Mesenchymal stem cell (in vitro differentiated cells and primary cell): ENCODE measurements at regions not wholly inside any gene's neighbourhood (a gene's known extent, or its start where the extent isn't known, plus 50 kb on each side); places are given as distances from the start of the nearest gene placed in this dataset.

Experiments
- DNase-seq: peaks from one replicate; pipeline ENCODE4 v3.0.0-alpha.2; 2013
- H2AFZ ChIP-seq: one replicate; pipeline ENCODE4 v1.6.1; 2013; ENCODE audit warnings: low read depth, mild to moderate bottlenecking, control low read depth, inconsistent platforms, low read length, moderate library complexity
- H2AK5ac ChIP-seq: 2 replicates; pipeline ENCODE4 v1.6.1; 2013; ENCODE audit warnings: low read length, moderate library complexity, mild to moderate bottlenecking, inconsistent platforms; ENCODE audit not compliant: severe bottlenecking
- H2BK120ac ChIP-seq: one replicate; pipeline ENCODE4 v1.6.1; 2013; ENCODE audit warnings: low read depth, mild to moderate bottlenecking, inconsistent platforms, low read length, moderate library complexity
- H2BK12ac ChIP-seq, 2 experiments: one replicate each; pipeline ENCODE4 v1.6.1; 2013; ENCODE audit warnings: inconsistent platforms in 2 of 2, low read length in 2 of 2, mild to moderate bottlenecking in 2 of 2, moderate library complexity in 2 of 2, control low read depth in 1 of 2
- H2BK15ac ChIP-seq: one replicate; pipeline ENCODE4 v1.6.1; 2013; ENCODE audit warnings: mild to moderate bottlenecking, low read depth, inconsistent platforms; ENCODE audit not compliant: poor library complexity, severe bottlenecking
- H2BK5ac ChIP-seq: 2 replicates; pipeline ENCODE4 v1.6.1; 2013; ENCODE audit warnings: low read depth, mild to moderate bottlenecking, low read length, control low read depth, inconsistent platforms; ENCODE audit not compliant: poor library complexity, severe bottlenecking
- H3K14ac ChIP-seq, 2 experiments: one replicate each; pipeline ENCODE4 v1.6.1; 2013; ENCODE audit warnings: inconsistent platforms in 2 of 2, low read length in 2 of 2, control low read depth in 1 of 2, mild to moderate bottlenecking in 1 of 2, moderate library complexity in 1 of 2
- H3K18ac ChIP-seq, 2 experiments: one replicate each; pipeline ENCODE4 v1.6.1; 2013; ENCODE audit warnings: inconsistent platforms in 2 of 2, low read length in 2 of 2, control low read depth in 1 of 2, low read depth in 1 of 2, mild to moderate bottlenecking in 1 of 2
- H3K23ac ChIP-seq, 2 experiments: one replicate each; pipeline ENCODE4 v1.6.1; 2013; ENCODE audit warnings: inconsistent platforms in 2 of 2, low read length in 2 of 2, mild to moderate bottlenecking in 2 of 2, moderate library complexity in 2 of 2, control low read depth in 1 of 2
- H3K27ac ChIP-seq: 2 replicates; pipeline ENCODE4 v1.5.1; 2013; ENCODE audit warnings: mild to moderate bottlenecking, moderate library complexity, low read length, control low read depth, inconsistent platforms; ENCODE audit not compliant: poor library complexity, severe bottlenecking
- H3K27me3 ChIP-seq, 2 experiments: 2 replicates each; pipeline versions ENCODE4 v1.6.1 to v1.7.0; 2013; ENCODE audit warnings: low read length in 2 of 2, mild to moderate bottlenecking in 2 of 2, moderate library complexity in 2 of 2, control low read depth in 1 of 2, inconsistent platforms in 1 of 2; ENCODE audit not compliant: control insufficient read depth in 1 of 2, insufficient read depth in 1 of 2
- H3K36me3 ChIP-seq, 2 experiments: 2 replicates each; pipeline versions ENCODE4 v1.6.1 to v1.7.0; 2013; ENCODE audit warnings: low read length in 2 of 2, control low read depth in 1 of 2, inconsistent platforms in 1 of 2, low read depth in 1 of 2, mild to moderate bottlenecking in 1 of 2; ENCODE audit not compliant: insufficient read depth in 2 of 2, control insufficient read depth in 1 of 2
- H3K4ac ChIP-seq, 2 experiments: one replicate each; pipeline ENCODE4 v1.6.1; 2013; ENCODE audit warnings: inconsistent platforms in 2 of 2, low read length in 2 of 2, mild to moderate bottlenecking in 2 of 2, moderate library complexity in 2 of 2, control low read depth in 1 of 2, low read depth in 1 of 2
- H3K4me1 ChIP-seq: 2 replicates; pipeline ENCODE4 v1.6.1; 2013; ENCODE audit warnings: low read depth, low read length, control low read depth; ENCODE audit not compliant: control insufficient read depth, insufficient read depth
- H3K4me2 ChIP-seq: 2 replicates; pipeline ENCODE4 v1.6.1; 2013; ENCODE audit warnings: low read length, mild to moderate bottlenecking, inconsistent platforms; ENCODE audit not compliant: poor library complexity, severe bottlenecking
- H3K4me3 ChIP-seq, 2 experiments: 2 replicates each; pipeline versions ENCODE4 v1.5.1 to v1.7.0; 2013; ENCODE audit warnings: low read length in 2 of 2, mild to moderate bottlenecking in 2 of 2, control low read depth in 1 of 2, low read depth in 1 of 2; ENCODE audit not compliant: insufficient read depth in 1 of 2
- H3K79me1 ChIP-seq: replicated peaks from 2 replicates; pipeline ENCODE4 v1.6.1; 2013; ENCODE audit warnings: mild to moderate bottlenecking, control low read depth, low read length, inconsistent platforms; ENCODE audit not compliant: poor library complexity, severe bottlenecking
- H3K9ac ChIP-seq: 2 replicates; pipeline ENCODE4 v1.7.0; 2013; ENCODE audit warnings: mild to moderate bottlenecking, low read length, moderate library complexity
- H3K9me3 ChIP-seq: 2 replicates; pipeline ENCODE4 v1.7.0; 2013; ENCODE audit warnings: mild to moderate bottlenecking, low read length; ENCODE audit not compliant: control insufficient read depth
- H4K8ac ChIP-seq: one replicate; pipeline ENCODE4 v1.6.1; 2013; ENCODE audit warnings: inconsistent platforms, mild to moderate bottlenecking, low read length, moderate library complexity
- H4K91ac ChIP-seq: one replicate; pipeline ENCODE4 v1.6.1; 2013; ENCODE audit warnings: mild to moderate bottlenecking, low read length, inconsistent platforms
- WGBS: methylation state at CpG from one replicate; pipeline ENCODE4 v1.1.7; 2013; ENCODE audit warnings: mixed read lengths; 5-methylcytosine and 5-hydroxymethylcytosine counted together

DNA sequence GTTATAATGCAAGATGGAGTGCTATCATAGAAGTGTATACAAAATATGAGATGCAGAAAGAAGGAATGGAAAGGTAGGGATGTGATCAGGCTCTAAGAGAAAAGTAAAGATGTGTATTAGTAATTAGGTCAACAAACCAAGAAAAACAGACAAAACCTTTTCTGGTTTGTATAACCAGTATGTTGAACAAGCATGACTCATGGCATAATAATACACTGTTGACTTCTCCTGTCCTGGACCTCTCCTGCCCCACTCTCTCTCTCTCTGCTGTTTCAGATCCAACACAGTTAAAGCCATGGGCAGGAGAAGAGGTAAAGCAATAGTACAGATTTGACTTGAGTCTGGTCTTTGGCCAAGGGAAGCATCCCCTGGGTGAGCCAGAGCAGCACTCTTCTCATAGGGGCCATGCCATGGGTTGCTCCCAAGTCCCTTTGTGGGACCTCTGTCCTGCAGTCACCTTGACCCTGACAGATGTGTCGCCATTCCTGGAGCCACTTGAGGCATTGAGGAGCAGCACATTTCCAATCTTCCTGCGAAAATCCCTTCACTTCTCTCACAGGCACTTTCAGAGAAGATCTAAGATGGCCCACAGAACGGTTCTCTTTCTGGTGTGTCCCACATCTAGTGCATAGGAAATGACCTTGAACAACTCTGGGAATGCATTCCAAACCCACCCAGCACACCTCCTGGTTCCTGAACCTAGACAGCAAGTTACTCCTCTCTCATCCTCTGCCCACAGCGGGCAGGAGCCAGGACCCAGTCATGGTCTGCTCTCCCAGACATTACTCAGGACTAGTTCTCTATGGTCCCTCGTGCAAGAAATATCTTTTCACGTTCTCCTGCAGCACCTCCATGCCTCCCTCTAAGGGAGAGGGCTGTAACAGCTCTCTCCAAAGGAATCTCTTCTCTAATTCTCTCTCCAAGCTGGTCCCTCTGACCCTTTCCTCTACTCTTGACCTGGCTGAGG is 58.2 kb upstream of the PRSS23 start:
- peak overlapping the region; percentile 73 to 78 for H3K18ac ChIP-seq
- no peaks in the 10 kb centered on the region for H3K79me1 ChIP-seq
- H3K9me3 ChIP-seq: no peaks in the 10 kb centered on the region
- peak overlapping the region; percentile 55 for H2BK15ac ChIP-seq
- no peak overlapping the region for H2AFZ ChIP-seq
- peak overlapping the region; percentile 90 to 98 for H2BK12ac ChIP-seq
- H4K91ac ChIP-seq: peak overlapping the region; percentile 89
- H3K23ac ChIP-seq: no peak overlapping the region
- peak overlapping the region; percentile 70 for H4K8ac ChIP-seq
- DNase-seq: peak; percentile 89
- peak overlapping the region; percentile 80 for H3K9ac ChIP-seq
- H2BK5ac ChIP-seq: peak overlapping the region; percentile 89
- H3K36me3 ChIP-seq: no peaks in the 10 kb centered on the region
- peak overlapping the region; percentile 52 to 81 for H3K4ac ChIP-seq
- 79% methylated on average over 6 of the region's 6 CpGs for WGBS
- H3K4me3 ChIP-seq: no peak overlapping the region
- H3K4me1 ChIP-seq: peaks cover 16% of the 10 kb centered on the region
- H2AK5ac ChIP-seq: peak overlapping the region; percentile 40
- peak overlapping the region; percentile 97 for H3K27ac ChIP-seq
- no peaks in the 10 kb centered on the region for H3K27me3 ChIP-seq
- H3K4me2 ChIP-seq: no peak overlapping the region
- peak overlapping the region; percentile 23 for H2BK120ac ChIP-seq
- peak overlapping the region in 1 of 2 experiments; percentile 55 for H3K14ac ChIP-seq

DNA sequence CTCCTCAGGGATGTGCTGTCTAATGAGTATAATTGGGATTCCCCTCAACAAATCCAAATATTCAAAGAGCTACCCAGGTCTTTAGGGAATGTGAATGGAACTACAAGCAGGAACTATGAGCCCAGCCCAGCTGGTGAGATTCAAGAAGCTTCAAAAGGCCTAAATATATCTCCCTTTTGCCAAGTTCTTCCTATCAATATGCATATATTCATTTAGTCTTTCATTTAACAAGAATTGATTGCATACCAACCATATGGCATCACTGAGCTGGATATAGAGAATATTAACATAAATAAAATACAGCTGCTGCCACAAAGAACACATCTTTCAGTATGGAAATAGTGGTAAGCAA is 58.9 kb upstream of the PRSS23 start:
- no peaks in the 10 kb centered on the region for H3K27me3 ChIP-seq
- H2BK12ac ChIP-seq: peak overlapping the region in 1 of 2 experiments; percentile 73
- H2AFZ ChIP-seq: no peak overlapping the region
- H4K8ac ChIP-seq: no peak overlapping the region
- H3K14ac ChIP-seq: no peak overlapping the region
- H2BK120ac ChIP-seq: peak overlapping the region; percentile 87
- peak overlapping the region; percentile 79 to 97 for H3K18ac ChIP-seq
- no peaks in the 10 kb centered on the region for H3K79me1 ChIP-seq
- peak overlapping the region; percentile 97 for H3K27ac ChIP-seq
- H3K9me3 ChIP-seq: no peaks in the 10 kb centered on the region
- H3K4ac ChIP-seq: peak overlapping the region in 1 of 2 experiments; percentile 93
- no peak overlapping the region for H4K91ac ChIP-seq
- no peak overlapping the region for H2BK15ac ChIP-seq
- no peaks in the 10 kb centered on the region for H3K36me3 ChIP-seq
- no peak overlapping the region for H3K4me2 ChIP-seq
- peaks cover 18% of the 10 kb centered on the region for H3K4me1 ChIP-seq
- H3K23ac ChIP-seq: no peak overlapping the region
- H2AK5ac ChIP-seq: peak overlapping the region; percentile 19
- DNase-seq: no peak
- peak overlapping the region; percentile 80 for H3K9ac ChIP-seq
- peak overlapping the region; percentile 39 for H2BK5ac ChIP-seq
- H3K4me3 ChIP-seq: no peak overlapping the region

GRCh38 chr11:86740628-86741483 is 59.5 kb upstream of the PRSS23 start:
- Histone ChIP-seq H3K4ac (peak overlapping the region; percentile 35 to 93), H2BK5ac (peak overlapping the region; percentile 98), H3K4me3 (peak overlapping the region in 1 of 2 experiments; percentile 21), H2BK120ac (peak overlapping the region; percentile 87), H3K9me3 (no peaks in the 10 kb centered on the region), H3K79me1 (no peaks in the 10 kb centered on the region), H4K8ac (peak overlapping the region; percentile 92), H2AFZ (no peak overlapping the region), H3K27me3 (no peaks in the 10 kb centered on the region), H3K18ac (peak overlapping the region; percentile 79 to 97), H2AK5ac (peak overlapping the region; percentile 19), H3K4me2 (no peak overlapping the region), H3K4me1 (peaks cover 18% of the 10 kb centered on the region), H2BK15ac (peak overlapping the region; percentile 26), H3K36me3 (no peaks in the 10 kb centered on the region), H3K14ac (no peak overlapping the region), H4K91ac (peak overlapping the region; percentile 95), H2BK12ac (peak overlapping the region; percentile 73 to 80), H3K27ac (peak overlapping the region; percentile 97), H3K9ac (peak overlapping the region; percentile 80), H3K23ac (no peak overlapping the region)
- WGBS: 31% methylated on average over 5 of the region's 7 CpGs
- DNase-seq: peak; percentile 96

DNA sequence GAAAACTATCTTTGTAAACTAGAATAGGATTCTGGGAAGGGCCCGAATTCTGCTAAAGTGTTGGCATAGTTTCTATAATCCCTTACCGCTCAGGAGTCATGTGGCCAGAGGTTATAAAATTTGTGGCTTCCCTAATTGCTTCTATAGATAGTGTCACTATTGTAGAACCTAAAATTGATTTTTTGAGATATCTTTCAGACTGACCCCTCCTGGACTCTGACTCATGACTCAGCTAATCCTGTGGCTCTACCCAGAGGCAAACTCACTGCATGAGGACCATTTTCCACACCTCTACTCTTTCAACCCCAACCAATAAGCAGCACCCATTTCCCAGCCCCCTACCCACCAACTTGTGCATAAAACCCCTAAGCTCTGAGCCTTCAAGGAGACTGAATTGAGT is 61.8 kb upstream of the PRSS23 start:
- no peak overlapping the region for H2AFZ ChIP-seq
- peak overlapping the region; percentile 64 to 84 for H3K18ac ChIP-seq
- no peak overlapping the region for H3K4me3 ChIP-seq
- H3K27me3 ChIP-seq: no peaks in the 10 kb centered on the region
- no peak overlapping the region for H3K9ac ChIP-seq
- no peaks in the 10 kb centered on the region for H3K36me3 ChIP-seq
- DNase-seq: no peak
- H2BK12ac ChIP-seq: peak overlapping the region; percentile 71 to 88
- H4K91ac ChIP-seq: no peak overlapping the region
- H2BK120ac ChIP-seq: peak overlapping the region; percentile 8
- H2BK15ac ChIP-seq: no peak overlapping the region
- H3K27ac ChIP-seq: no peak overlapping the region
- H3K14ac ChIP-seq: no peak overlapping the region
- H3K4me1 ChIP-seq: peaks cover 18% of the 10 kb centered on the region
- 97% methylated on average over 2 of the region's 2 CpGs for WGBS
- H3K79me1 ChIP-seq: no peaks in the 10 kb centered on the region
- H3K4me2 ChIP-seq: no peak overlapping the region
- no peak overlapping the region for H3K4ac ChIP-seq
- no peak overlapping the region for H3K23ac ChIP-seq
- no peak overlapping the region for H2BK5ac ChIP-seq
- no peaks in the 10 kb centered on the region for H3K9me3 ChIP-seq
- H4K8ac ChIP-seq: no peak overlapping the region
- peak overlapping the region; percentile 100 for H2AK5ac ChIP-seq
